Testis (tissue), 2 donors: ENCODE measurements at regions not wholly inside any gene's neighbourhood (a gene's known extent, or its start where the extent isn't known, plus 50 kb on each side); places are given as distances from the start of the nearest gene placed in this dataset.

Experiments used
- CTCF ChIP-seq, 3 experiments: fragments of 450-650 bp in 2 of 3; fragments of 200-600 bp in 1 of 3; sonication (generic) in 1 of 3; IDR thresholded peaks; one replicate each; pipeline ENCODE4 v1.5.1; 2016 to 2019; ENCODE audit warnings: antibody characterized with exemption in 3 of 3, mild to moderate bottlenecking in 2 of 3, moderate library complexity in 1 of 3
- POLR2A ChIP-seq: fragments of 450-650 bp; IDR thresholded peaks from one replicate; pipeline ENCODE4 v1.6.1; 2017; ENCODE audit warnings: antibody characterized with exemption, mild to moderate bottlenecking, moderate library complexity

GRCh38 chr4:134501973-134502643, 300.5 kb upstream of the PABPC4L start:
- no peak for TF ChIP-seq POLR2A
- no peak for TF ChIP-seq CTCF (IDR thresholded peaks at IDR 0.05)
